ENCODE measurements at regions not wholly inside any gene's neighbourhood (a gene's known extent, or its start where the extent isn't known, plus 50 kb on each side); places are given as distances from the start of the nearest gene placed in this dataset.
"Not testable (repeated sequence)": the region's sequence is repeated elsewhere in the genome, so short reads cannot be mapped to it uniquely, and the experiment has no call there.

- DNase-seq, result no peak
These were observed 97.0 kb downstream of the PHETA1 start for GRCh38 chr12:111271674-111272418.

GRCh38 chr12:111270774-111271173 lies 98.1 kb downstream of the PHETA1 start:
- no peak for DNase-seq

- DNase-seq, result no peak
These were observed 98.7 kb downstream of the PHETA1 start for GRCh38 chr12:111270239-111270638.

GRCh38 chr12:111269718-111270117 lies 99.2 kb downstream of the PHETA1 start:
- no peak for DNase-seq

- peak; percentile 3 for DNase-seq
These were observed 99.9 kb downstream of the PHETA1 start for GRCh38 chr12:111268738-111269572.

GRCh38 chr12:111267144-111267543 lies 101.8 kb downstream of the PHETA1 start:
- DNase-seq, result no peak

- DNase-seq, result no peak
These were observed 106.8 kb downstream of the PHETA1 start for GRCh38 chr12:111261911-111262676.

- DNase-seq, result no peak
These were observed 108.2 kb downstream of the PHETA1 start for GRCh38 chr12:111260732-111261131.

- DNase-seq, result no peak
These were observed 109.7 kb downstream of the PHETA1 start for GRCh38 chr12:111259231-111259630.

- DNase-seq, result not testable (repeated sequence)
These were observed 110.8 kb downstream of the PHETA1 start for GRCh38 chr12:111258081-111258480.

- DNase-seq, result no peak
These were observed 111.4 kb downstream of the PHETA1 start for GRCh38 chr12:111257435-111257902.

- no peak for DNase-seq
These were observed 112.1 kb downstream of the PHETA1 start for GRCh38 chr12:111256629-111257434.

GRCh38 chr12:111255261-111255660 lies 113.6 kb downstream of the PHETA1 start:
- DNase-seq, result no peak

- DNase-seq, result no peak
These were observed 114.8 kb downstream of the PHETA1 start for GRCh38 chr12:111254106-111254505.

GRCh38 chr12:111253213-111253612 lies 115.7 kb downstream of the PHETA1 start:
- no peak for DNase-seq

GRCh38 chr12:111251787-111252186 lies 117.1 kb downstream of the PHETA1 start:
- no peak for DNase-seq

GRCh38 chr12:111251058-111251730 lies 117.7 kb downstream of the PHETA1 start:
- no peak for DNase-seq

- DNase-seq, result no peak
These were observed 118.5 kb downstream of the PHETA1 start for GRCh38 chr12:111250251-111250881.

- no peak for DNase-seq
These were observed 119.1 kb downstream of the PHETA1 start for GRCh38 chr12:111249757-111250156.

GRCh38 chr12:111249018-111249370 lies 119.9 kb downstream of the PHETA1 start:
- DNase-seq, result no peak
